Astrocyte of the spinal cord (primary cell): ENCODE measurements at regions not wholly inside any gene's neighbourhood (a gene's known extent, or its start where the extent isn't known, plus 50 kb on each side); places are given as distances from the start of the nearest gene placed in this dataset.

ENCODE experiments used
- DNase-seq: peaks from one replicate; pipeline ENCODE4 v3.0.0; 2011; ENCODE audit warnings: low read depth, low spot score
- H3K4me3 ChIP-seq: 2 replicates; pipeline ENCODE4 v1.5.1; 2011; ENCODE audit warnings: low read depth, mild to moderate bottlenecking, low read length, moderate library complexity
- in situ Hi-C: cut with HindIII; loops from 2 replicates; pipeline ENCODE4 v1.10.0; 2017; ENCODE audit warnings: low sequenced_read_pairs
- TF ChIP-seq, protein P1 (sequence below): IDR thresholded peaks from 2 replicates; pipeline ENCODE4 v1.5.1; 2012; ENCODE audit warnings: low read depth, mild to moderate bottlenecking, low read length, inconsistent platforms

DNA sequence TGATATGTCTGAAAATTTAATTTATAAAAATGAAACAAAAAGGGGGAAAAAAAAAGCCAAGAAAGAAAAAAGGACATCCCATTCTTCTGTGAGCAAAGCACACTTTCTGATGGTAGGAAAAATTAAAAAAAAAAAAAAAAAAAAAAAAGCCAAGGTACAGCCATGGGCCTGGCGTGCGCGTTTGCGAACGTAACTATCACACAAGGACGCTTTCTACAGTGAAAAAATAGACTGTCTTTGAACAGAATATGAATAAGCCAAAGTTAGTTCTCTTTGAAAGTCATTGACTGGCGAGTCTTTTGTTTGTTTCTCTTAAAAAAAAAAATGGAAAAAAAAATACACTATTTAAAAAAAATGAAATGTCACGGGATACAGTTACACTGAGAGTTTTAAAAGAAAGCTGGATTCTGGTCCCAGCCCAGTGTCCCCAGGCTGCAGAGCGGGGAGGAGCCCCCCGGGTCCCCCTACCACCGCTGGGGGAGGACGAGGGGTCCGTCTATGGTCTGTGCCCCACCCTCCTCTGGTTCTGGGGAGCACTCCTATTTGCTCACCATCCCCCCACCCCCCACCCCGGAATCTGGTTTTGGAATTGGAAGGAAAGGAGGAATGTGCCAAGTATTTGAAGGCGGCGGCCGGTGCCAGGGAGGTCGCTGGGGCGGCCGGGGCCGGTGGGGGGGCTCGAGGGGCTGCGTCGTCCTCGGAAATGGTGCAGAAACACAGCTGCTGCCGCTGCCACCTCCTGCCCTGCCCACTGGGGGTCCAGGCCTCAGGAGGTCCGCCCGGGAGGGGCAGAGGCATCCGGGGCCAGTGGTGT is 134.5 kb downstream of the PTPRS start:
- in situ Hi-C loops, result no loop called here
- no peak overlapping the region for H3K4me3 ChIP-seq
- TF ChIP-seq, protein P1, sequence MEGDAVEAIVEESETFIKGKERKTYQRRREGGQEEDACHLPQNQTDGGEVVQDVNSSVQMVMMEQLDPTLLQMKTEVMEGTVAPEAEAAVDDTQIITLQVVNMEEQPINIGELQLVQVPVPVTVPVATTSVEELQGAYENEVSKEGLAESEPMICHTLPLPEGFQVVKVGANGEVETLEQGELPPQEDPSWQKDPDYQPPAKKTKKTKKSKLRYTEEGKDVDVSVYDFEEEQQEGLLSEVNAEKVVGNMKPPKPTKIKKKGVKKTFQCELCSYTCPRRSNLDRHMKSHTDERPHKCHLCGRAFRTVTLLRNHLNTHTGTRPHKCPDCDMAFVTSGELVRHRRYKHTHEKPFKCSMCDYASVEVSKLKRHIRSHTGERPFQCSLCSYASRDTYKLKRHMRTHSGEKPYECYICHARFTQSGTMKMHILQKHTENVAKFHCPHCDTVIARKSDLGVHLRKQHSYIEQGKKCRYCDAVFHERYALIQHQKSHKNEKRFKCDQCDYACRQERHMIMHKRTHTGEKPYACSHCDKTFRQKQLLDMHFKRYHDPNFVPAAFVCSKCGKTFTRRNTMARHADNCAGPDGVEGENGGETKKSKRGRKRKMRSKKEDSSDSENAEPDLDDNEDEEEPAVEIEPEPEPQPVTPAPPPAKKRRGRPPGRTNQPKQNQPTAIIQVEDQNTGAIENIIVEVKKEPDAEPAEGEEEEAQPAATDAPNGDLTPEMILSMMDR, result no peak
- DNase-seq, result no peak

DNA sequence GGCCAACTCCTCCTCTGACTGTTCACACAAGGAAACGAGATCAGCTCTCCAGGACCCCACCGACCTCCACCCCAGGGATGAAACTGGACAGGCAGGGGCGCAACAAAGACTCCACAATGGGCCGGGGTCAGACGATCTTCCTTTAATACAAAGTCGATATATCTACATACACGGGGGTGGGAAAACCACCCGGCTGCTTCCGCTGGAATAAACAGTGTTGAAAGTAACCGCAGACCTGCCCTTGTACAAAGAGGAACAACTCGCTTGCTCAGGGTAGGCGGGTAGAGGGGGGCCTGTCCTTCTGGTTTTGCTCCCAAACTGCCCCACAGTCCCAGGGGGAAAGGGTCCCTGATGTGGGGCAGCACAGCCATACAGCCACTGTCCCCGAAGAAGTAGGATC is 135.2 kb downstream of the PTPRS start:
- no peak overlapping the region for H3K4me3 ChIP-seq
- DNase-seq, result no peak
- TF ChIP-seq, protein P1, result no peak
- in situ Hi-C loops, result no loop called here

DNA sequence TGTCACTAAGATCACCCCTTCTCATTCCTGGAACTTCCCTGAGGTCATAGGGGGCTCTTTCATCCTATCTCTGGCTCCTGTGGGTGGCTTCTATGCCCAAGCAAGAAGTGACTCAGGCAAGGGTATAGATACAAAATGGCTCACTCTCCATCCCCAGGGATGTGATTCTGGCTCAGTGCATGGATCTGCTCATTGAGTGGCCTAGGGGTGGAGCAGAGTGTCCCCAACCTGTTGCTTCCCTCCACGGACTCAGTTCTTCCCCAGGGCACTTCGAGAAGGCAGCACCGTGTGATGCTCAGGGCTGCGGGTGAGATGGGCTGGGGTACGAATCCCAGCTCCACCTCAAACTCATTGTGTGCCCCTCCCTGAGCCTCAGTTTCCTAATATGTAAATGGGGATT is 136.4 kb downstream of the PTPRS start:
- in situ Hi-C loops, result no loop called here

More for the DNA sequence above, 136.4 kb downstream of the PTPRS start:
- no peak overlapping the region for H3K4me3 ChIP-seq
- TF ChIP-seq, protein P1, result no peak
- no peak for DNase-seq
